Mesothelial cell of epicardium (in vitro differentiated cells): ENCODE measurements at regions not wholly inside any gene's neighbourhood (a gene's known extent, or its start where the extent isn't known, plus 50 kb on each side); places are given as distances from the start of the nearest gene placed in this dataset.

Source experiments
- DNase-seq, 2 experiments: peaks; one replicate each; pipeline ENCODE4 v3.0.0; 2021; ENCODE audit warnings: low spot score in 2 of 2; ENCODE audit not compliant: unreplicated experiment in 2 of 2
- H3K27ac Mint-ChIP-seq: 2 replicates; pipeline ENCODE4 v1.8.0; 2021; ENCODE audit warnings: mixed read lengths
- H3K27me3 Mint-ChIP-seq: 2 replicates; pipeline ENCODE4 v1.8.0; 2021; ENCODE audit warnings: low read depth, mixed read lengths
- H3K36me3 Mint-ChIP-seq: 2 replicates; pipeline ENCODE4 v1.8.0; 2021; ENCODE audit warnings: mixed read lengths
- H3K4me1 Mint-ChIP-seq: 2 replicates; pipeline ENCODE4 v1.8.0; 2021; ENCODE audit warnings: mixed read lengths
- H3K4me3 Mint-ChIP-seq: 2 replicates; pipeline ENCODE4 v1.8.0; 2021; ENCODE audit warnings: mild to moderate bottlenecking, moderate library complexity, mixed read lengths
- H3K9me3 Mint-ChIP-seq: 2 replicates; pipeline ENCODE4 v1.8.0; 2021; ENCODE audit warnings: mixed read lengths
- TF ChIP-seq, protein P1 (sequence below): fragments of 200-600 bp; sonication (generic); IDR thresholded peaks from one replicate; pipeline ENCODE4 v1.5.0; 2021; ENCODE audit warnings: antibody characterized with exemption; ENCODE audit not compliant: unreplicated experiment

DNA sequence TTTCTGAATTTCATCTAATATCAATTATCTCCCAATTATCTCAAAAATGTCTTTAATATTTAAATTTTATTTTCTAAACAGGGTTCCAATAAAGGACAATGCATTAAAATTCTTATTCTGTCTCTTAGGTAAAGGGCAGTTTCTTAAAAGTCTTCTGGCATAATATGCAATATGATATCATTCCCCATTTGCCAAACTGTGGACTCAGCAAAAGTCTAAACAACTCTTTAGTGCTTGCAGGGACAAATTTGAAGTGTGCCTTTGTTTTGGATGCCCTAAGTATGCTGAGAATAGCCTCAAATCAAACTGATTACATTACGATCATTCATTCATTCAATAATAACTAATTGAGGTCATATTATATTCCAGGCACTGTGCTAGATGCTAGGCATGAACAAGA, 281.0 kb upstream of the KIRREL3 start:
- Mint-ChIP-seq H3K36me3 (no peaks in the 10 kb centered on the region), H3K27me3 (peaks cover 7% of the 10 kb centered on the region), H3K4me1 (no peaks in the 10 kb centered on the region), H3K9me3 (no peaks in the 10 kb centered on the region), H3K27ac (no peak overlapping the region), H3K4me3 (no peak overlapping the region)
- TF ChIP-seq, protein P1, sequence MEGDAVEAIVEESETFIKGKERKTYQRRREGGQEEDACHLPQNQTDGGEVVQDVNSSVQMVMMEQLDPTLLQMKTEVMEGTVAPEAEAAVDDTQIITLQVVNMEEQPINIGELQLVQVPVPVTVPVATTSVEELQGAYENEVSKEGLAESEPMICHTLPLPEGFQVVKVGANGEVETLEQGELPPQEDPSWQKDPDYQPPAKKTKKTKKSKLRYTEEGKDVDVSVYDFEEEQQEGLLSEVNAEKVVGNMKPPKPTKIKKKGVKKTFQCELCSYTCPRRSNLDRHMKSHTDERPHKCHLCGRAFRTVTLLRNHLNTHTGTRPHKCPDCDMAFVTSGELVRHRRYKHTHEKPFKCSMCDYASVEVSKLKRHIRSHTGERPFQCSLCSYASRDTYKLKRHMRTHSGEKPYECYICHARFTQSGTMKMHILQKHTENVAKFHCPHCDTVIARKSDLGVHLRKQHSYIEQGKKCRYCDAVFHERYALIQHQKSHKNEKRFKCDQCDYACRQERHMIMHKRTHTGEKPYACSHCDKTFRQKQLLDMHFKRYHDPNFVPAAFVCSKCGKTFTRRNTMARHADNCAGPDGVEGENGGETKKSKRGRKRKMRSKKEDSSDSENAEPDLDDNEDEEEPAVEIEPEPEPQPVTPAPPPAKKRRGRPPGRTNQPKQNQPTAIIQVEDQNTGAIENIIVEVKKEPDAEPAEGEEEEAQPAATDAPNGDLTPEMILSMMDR: no peak
- DNase-seq: no peak

DNA sequence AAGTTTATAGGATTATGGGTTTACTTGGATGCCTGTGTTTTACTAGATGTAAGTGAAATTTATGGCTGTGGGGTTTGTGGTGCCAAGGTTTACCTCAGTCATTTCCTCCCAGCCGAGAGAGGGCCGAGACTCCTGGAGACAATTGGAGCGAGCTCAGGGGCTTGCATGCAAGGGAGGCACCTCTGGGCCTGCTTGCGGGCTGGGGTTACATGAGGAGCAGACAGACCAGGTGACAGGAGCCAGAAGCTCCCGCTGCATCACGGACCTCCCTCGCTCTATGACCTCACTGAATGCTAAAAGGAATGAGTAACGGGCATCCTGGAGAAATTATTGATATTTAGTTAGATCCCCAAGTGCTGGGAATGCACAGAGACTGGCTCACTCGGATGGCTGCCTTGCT, 275.2 kb upstream of the KIRREL3 start:
- no peak for DNase-seq
- Mint-ChIP-seq H3K4me3 (no peak overlapping the region), H3K9me3 (no peaks in the 10 kb centered on the region), H3K4me1 (peaks cover 2% of the 10 kb centered on the region), H3K27ac (no peak overlapping the region), H3K27me3 (peaks cover 9% of the 10 kb centered on the region), H3K36me3 (no peaks in the 10 kb centered on the region)
- TF ChIP-seq, protein P1: no peak

DNA sequence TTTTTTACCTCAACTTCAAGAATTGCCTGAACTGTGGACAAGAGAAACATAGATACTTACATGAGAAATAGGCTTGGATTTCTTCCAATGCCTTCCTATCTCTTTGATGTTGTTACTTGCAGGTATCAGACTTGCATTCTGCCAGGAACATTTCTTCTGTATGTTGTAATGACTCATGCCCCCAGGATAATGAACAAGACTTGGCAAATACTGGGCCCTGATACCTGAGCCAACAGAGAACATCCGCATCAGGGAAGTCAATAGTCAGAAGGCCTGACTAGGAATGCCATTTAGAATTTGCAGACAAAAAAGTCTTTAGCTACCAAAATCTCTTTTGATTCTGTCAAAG, 273.7 kb upstream of the KIRREL3 start:
- Mint-ChIP-seq H3K27me3 (peaks cover 6% of the 10 kb centered on the region), H3K36me3 (no peaks in the 10 kb centered on the region), H3K9me3 (no peaks in the 10 kb centered on the region), H3K4me1 (peaks cover 2% of the 10 kb centered on the region), H3K4me3 (no peak overlapping the region), H3K27ac (no peak overlapping the region)
- no peak for DNase-seq
- TF ChIP-seq, protein P1: no peak

DNA sequence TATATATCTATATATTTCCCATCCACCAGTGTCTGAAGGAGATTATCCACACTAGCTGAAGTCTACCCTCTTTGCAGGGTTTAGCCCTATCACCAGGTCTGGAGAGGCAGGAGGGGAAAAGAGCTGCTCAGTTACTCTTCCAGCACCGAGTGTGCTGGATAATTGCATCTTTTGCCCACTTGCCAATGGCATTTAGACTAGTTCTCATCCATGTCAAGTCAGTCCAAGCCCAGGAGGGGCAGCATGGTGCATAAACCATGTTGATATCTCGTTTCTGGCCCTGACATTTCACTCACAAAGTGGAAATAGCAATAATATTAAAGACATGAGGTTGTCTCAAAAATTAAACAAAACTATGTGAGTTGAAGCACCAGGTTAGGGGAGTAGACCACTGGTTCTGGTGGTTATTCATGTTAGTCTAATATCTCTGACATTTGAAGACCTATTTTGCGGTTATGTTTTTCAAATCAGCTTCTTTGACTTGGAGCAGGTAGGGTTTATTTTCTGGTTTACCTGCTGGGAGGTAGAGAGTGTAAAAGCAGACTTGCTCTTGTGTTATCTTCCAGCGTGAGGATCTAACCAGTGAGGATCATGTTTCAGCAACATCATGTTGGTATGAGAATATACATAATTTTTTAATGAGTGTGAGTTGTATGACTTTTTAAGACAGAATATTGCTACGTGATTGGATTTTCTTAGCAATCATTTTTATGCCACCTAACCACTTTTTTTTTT, 273.2 kb upstream of the KIRREL3 start:
- H3K27me3 Mint-ChIP-seq: peaks cover 6% of the 10 kb centered on the region
- DNase-seq: no peak
- H3K4me3 Mint-ChIP-seq: no peak overlapping the region
- no peaks in the 10 kb centered on the region for H3K9me3 Mint-ChIP-seq
- no peak overlapping the region for H3K27ac Mint-ChIP-seq
- TF ChIP-seq, protein P1: no peak
- H3K36me3 Mint-ChIP-seq: no peaks in the 10 kb centered on the region
- H3K4me1 Mint-ChIP-seq: peaks cover 4% of the 10 kb centered on the region

DNA sequence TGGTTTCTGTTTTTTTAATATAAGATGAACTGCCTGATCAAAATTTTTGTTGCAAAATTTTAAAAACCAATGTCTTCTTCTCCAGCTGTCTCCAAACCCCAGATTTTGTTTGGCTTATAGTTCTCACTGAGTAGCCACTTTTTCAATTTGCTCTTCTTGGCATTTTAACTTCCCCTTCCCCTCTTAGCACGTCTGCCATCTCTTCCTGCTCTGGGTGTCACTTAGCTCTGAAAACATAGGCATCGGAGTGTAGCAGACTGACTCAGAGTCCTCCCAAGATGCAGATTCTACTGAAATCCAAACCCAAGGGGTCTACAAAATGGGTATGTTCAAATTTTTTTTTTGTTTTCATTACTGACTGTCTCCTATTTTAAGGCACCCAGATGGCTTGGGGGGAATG, 270.3 kb upstream of the KIRREL3 start:
- H3K36me3 Mint-ChIP-seq: no peaks in the 10 kb centered on the region
- TF ChIP-seq, protein P1: no peak

More for the DNA sequence above, 270.3 kb upstream of the KIRREL3 start:
- Mint-ChIP-seq H3K27ac (no peak overlapping the region), H3K27me3 (peaks cover 6% of the 10 kb centered on the region), H3K9me3 (peaks cover 5% of the 10 kb centered on the region), H3K4me1 (peaks cover 5% of the 10 kb centered on the region), H3K4me3 (no peak overlapping the region)
- DNase-seq: no peak
